ENCODE measurements at regions not wholly inside any gene's neighbourhood (a gene's known extent, or its start where the extent isn't known, plus 50 kb on each side); places are given as distances from the start of the nearest gene placed in this dataset.

DNA sequence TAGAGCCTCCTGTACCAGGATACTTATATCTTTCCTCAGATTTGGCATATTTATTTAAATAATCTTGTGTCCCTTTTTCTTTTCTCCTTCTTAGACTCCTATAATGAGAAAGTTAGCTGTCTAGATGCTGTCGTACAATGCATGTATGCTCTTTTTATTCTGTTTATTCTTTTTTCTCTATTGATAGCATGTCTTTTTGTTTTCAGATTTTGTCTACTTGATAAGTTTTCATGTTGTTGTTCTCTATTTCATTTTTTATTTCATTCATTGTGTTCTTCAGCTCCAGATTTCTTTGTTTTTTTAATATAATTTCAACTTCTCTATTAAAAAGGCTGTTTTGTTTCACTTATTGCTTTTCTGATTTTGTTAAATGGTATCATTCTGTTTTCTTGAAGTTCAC lies 674.3 kb upstream of the POU3F3 start:
- no peak for FAIRE-seq

DNA sequence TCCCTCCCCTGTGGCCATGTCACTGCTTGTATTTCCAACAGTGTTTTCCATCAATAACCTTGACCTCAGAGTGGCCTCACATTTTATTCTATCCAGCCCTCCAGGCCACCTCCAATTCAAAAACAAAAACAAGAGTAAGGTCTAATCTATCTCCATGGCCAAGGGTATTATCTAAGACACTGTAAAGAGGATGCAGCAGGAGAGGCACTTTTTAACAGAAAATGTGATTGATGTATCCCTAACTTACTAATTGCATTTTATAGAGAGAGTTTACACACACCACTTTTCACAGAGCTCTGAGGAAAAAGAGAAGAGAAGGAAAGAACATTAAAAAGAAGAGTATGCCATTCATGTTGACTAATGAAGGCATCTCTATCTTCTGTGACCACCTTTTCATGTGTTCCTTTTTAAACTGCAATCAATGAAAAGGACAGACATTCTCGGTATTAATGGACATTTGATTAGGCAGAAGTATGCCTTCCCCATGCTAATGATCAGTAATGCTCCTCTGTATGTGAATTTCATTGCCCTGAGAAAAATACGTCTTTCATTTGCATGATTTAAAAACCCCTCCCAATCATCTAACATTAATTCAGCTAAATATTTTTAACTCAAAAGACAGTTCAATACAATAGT lies 653.3 kb upstream of the POU3F3 start:
- FAIRE-seq = no peak

DNA sequence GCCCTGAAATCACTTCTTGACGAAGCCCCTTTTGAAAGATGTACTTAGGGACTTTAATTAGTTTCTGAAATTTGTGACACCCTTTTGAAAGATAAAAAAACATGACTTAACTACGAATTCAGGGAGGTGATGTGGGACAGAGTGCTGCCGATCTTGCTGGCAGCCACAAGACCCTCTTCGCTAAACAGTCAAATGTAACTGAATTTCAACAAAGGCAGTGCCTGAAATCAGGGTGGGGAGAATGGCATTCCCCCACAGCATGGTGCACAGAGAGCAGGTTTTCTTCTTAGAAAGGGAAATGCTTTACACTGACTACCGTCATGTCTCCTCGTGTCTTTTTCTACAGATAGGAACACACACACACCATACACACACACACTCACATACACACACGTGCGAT lies 640.2 kb upstream of the POU3F3 start:
- FAIRE-seq = no peak

DNA sequence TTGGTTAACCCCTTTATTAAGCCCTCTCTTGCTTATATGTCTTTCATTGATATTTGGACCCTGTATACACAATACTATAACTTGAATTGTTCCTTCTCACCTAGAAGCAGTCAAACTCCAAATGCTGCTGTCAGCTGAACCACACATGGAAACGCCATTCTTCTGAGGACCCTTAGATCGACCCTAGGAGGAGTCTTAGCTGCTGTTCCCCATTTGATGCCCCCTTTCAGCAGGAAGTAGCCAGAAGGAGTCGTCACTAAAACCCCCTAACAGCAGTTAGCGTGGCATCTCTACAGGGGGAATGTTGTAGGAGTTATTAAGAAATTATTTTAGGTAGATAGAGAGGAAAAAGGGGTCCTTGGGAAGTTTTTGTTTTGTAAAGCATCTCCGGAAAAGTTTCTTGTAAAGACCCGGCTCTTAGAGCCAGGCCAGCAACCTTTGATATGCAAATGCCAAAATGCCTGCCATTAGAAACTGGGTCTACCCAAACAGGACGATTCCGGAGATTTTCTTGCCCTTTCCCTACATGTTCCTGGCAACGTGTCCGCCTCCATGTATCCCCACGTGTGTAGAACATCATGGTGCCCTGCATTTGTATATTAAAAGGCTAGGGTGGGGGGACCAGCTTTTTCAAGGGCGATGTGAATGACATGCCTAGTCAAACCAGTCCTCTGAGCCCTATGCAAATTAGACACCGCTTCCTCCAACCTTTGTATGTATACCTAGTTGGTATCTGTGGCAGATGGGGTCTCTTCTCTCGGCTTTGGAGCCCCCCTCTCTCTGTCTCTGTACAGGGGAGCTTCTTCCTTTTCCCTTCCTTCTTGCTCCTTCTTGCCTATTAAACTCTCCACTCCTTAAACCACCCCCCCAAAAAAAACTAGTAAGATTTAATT lies 638.4 kb upstream of the POU3F3 start:
- no peak for FAIRE-seq

DNA sequence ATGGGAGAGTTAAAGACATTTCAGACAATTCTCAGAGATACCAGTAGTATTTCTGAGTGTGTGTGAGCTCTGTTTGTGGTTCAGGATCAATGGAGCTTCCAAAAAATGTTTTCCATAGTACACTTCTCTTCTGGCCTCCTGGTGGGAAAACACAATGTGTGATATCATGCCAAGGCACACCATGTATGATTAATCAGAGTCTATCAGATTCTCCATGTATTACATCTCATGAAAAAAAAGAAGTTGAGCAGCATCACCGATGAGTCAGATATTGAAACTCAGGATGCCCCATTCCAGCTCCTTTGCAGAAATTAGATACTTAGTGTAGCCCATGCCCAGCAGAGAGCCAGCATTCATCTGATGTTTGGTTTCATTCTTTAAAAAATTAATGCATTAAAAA lies 620.3 kb upstream of the POU3F3 start:
- FAIRE-seq = no peak

DNA sequence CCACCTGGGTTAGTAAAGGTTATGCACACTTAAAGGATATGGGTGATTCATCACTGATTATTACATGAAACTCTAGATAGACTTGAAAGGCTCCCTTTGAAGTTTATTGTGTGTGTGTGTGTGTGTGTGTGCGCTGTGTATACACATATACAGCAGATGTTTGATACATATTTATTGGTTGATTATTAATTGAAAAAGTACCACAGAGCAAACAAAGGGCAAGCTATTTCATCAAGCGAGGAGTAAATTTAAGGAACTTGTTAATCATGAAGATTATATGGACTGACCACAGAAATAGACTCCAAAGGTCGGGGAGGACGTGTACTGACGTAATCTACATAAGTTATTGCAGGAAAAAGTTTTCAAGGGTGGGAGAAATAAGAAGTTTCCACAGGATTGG lies 617.4 kb upstream of the POU3F3 start:
- FAIRE-seq = no peak

DNA sequence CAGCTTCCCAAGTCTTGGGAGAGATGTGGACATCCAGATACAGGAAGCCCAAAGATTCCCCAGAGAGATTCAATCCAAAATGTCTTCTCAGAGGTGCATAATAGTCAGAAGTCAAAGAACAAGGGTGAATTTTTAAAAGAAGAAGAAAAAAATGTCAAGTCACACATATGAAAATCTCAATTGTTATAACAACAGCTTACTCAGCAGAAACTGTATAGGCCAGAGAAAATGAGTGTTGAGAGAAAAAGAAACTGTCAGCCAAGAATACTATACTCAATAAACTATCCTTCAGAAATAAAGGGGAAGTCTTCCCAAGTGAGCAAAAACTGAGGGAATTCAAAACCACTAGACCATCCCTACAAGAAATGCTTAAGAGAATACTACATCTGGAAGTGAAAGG lies 612.9 kb upstream of the POU3F3 start:
- no peak for FAIRE-seq

DNA sequence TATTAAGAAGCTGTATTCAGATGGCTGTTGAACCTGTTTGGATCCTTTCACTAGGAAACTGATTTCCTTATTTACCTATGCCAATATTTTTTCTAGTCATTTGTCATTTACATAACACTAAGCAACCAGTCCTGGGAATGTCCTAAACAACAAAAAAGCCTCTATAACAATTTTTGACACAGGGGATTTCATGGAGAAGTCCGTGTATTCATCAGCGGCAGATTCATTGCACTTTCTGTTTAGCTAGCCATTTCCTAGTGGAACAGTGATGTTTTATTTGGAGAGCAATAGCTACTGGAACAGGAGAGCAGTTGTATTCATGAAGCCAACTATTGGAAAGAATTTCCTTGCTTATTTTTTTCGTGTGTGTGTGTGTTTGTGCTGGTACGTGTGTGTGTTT lies 604.3 kb upstream of the POU3F3 start:
- FAIRE-seq = no peak

DNA sequence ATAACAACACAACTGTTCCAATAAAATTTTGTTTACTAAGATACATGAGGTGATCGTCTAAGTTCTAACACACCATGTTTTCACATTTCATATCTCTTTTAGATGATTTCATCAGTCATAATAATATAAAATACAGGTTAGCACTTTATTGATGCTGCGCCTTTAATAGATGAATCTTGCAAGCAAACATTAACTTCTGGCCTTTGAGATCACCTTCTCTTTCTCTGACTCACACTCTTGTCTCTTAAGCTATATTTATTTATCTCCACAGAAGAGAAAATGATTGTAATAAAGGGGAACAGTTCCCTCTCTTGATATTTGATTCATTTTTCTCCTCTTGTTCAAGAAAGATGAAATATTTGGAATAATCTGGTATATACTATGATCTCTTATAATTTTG lies 603.3 kb upstream of the POU3F3 start:
- no peak for FAIRE-seq

DNA sequence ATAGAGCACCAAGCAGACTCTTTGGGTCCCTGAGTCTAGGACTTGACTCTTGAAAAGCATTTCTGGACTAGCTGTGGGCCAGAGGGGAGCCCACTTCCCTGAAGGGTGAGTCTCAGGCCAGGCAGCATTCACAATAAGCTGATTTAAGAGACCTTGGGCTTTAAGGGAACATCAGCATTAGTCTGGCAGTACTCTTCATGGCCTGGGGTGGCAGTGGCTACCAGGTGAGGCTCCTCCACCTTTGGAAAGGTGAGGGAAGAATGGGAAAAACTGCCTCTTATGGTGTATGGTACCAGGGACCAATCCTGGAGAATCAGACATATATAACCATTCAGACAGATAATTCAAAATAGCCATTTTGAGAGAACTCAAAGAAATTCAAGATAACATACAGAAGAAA lies 599.9 kb upstream of the POU3F3 start:
- FAIRE-seq = no peak

DNA sequence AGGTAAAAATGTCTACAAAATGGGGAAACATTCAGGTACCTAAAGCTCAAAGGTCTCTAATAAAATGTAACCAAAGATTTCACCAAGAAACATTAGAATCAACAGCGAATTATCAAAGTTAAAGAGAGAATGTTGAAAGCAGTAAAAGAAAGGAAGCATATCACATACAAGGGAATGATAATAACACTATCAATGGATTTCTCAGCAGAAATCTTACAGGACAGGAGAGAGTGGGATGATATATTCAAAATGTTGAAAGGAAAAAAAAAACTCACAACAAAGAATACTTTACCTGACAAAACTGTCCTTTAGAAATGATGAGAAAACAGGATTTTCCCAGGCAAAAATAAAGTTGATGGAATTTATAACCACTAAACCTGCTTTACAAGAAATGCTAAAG lies 591.2 kb upstream of the POU3F3 start:
- no peak for FAIRE-seq

DNA sequence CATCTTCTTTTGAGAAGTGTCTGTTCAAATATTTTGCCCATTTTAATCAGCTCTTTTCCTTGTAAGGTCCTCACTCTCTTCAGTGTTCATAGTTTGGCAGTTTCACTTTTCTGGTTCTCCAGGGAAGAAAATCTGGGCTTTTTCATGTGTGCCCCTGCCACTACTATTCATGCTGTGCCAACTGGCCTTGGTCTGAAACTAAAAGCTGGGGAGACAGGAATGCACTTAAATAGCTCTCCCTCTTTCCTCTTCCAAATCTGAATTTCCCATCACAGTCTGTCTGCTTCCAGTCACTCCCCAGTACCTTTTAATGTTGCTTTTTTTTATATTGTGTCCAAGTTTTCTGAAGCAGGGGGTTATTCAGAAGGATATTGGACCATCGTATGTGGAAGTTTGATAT lies 574.3 kb upstream of the POU3F3 start:
- no peak for FAIRE-seq

DNA sequence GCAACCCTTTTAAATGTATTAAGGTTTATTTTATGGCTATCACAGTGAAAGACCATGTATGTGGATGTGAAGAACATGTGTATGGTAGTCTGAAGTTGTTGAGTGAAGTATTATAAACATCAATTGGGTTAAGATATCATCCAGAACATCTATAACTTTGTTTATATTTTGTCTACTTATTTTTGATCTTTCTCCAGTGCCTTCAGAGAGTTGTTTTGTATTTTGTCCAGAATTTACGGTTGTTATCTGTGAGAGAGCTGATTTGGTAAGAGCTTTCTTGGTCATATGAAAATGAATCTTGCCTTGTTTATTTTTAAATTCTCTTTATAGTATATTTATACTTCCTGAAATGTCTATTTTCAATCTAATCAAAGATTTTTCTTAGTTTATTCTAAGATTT lies 573.7 kb upstream of the POU3F3 start:
- FAIRE-seq = no peak

DNA sequence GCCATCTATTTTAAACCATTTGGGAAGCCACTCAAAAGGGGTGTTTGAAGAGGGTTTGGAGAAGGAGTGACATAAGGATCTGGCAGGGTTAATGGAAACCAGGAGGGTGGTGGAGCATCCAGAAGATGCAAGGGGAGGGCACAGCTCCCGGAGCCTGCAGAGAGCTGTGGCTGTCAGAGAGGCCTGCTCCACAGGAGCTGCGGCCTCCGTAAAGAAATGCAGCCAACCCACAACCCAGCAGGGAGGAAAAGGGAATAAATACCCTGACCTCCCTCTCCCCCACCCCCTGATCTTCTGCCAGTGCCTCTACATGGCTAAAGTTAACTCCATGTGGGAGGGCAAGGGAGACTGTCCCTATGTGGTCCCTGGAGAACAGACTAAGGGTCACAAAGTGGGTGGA lies 567.1 kb upstream of the POU3F3 start:
- FAIRE-seq = no peak

DNA sequence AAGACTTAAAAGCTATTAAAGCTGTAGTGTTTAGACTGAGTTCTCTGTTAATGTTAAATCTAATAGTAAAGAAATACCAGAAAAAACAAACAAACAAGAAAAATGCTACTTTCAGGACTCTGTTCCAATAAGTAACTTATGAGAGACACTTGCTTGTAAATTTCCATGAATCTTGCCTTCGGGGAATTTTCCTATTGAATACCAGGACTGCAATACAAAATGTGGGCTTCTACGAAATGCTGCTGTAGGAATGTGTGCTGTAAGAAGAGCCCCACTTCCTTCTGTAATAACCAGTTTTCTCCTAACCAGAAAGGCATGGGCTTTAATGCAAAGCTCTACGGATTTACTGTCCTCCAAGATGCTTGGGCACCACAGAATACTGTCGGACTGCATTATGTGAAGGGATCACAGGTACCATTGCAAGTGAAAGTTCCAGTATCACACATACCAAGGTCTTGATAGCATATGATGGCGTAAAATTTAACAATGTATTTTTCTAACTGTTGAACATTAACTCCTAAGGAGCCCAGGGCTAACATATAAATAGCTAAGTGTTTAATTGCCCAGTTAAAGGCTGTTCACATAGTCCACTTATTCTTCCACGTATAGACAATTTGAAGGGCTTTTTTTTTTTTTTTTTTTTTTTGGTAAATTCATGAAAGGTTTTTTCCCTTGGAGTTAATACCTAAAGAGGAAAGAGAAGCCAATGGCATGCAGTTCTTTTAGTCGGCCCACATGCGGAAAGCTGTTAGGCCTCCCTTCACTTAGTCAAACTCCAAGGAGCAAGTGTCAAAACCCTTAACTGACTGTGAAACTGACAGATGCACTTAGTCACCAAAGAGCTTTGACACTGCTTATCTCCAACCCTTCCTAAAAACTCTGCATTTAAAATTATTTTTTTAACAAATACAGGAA lies 564.0 kb upstream of the POU3F3 start:
- FAIRE-seq = no peak

DNA sequence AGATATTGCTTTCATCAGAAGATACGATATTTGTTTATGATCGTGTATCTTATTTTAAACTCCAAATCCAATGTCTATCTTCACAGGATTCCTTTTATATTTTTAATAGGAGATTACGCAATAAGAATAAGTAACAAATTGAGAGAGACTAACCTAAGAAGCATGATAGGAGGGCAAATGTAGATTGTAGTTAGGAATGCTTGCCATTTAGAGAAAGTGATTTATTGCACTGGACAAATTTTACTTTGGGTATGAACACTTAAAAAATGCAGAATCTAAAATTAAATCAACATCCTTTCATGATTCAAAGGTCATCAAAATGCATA lies 563.4 kb upstream of the POU3F3 start:
- no peak for FAIRE-seq

DNA sequence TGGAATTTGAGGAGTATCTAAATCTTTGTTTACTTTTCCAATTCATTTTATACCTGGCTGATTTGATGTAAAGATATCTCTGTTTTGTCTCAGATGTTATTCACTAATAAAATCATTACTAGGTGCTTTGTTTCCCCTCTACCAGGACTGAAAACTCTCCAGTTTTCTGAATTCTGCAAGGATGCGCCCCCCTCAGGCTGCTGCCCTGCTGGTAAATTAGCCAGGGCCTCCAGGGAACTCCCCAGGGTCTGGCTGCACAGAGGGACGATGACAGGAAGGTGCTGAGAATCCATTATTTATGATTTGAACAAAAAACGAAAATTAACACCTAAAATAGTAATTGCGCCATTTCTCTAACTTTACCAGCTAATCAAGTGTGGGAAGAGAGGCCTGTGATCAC lies 541.2 kb upstream of the POU3F3 start:
- FAIRE-seq = no peak

DNA sequence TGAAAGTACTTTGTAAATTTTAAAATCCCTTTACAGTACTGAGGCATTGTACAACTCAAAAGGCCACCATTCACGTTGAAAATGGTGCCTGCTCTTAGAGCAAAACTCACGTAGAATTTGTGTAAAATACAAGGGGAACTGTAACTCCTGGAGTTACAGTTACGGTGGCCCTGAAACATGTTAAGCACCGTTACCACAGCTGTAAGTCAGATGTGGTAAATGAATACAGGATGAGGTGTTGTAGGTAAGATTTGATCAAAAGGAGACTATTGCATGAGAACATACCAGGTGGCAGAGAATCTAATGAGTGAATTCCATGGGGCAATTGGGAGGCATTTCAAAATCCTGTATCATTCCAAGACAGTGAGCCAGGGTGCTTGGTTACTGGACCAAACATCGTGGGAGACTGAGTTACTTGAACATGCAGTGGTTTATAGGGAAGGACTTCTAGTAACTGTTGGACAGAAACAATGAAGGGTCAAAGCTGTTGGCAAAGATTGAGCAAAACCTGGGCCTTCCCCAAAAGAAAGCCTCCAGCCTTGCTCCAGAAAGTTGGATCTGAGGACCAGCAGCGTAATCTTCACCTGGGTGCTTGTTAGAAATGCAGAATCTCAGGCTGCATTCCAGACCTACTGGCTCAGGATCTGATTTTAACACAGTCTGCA lies 535.8 kb upstream of the POU3F3 start:
- FAIRE-seq = no peak

DNA sequence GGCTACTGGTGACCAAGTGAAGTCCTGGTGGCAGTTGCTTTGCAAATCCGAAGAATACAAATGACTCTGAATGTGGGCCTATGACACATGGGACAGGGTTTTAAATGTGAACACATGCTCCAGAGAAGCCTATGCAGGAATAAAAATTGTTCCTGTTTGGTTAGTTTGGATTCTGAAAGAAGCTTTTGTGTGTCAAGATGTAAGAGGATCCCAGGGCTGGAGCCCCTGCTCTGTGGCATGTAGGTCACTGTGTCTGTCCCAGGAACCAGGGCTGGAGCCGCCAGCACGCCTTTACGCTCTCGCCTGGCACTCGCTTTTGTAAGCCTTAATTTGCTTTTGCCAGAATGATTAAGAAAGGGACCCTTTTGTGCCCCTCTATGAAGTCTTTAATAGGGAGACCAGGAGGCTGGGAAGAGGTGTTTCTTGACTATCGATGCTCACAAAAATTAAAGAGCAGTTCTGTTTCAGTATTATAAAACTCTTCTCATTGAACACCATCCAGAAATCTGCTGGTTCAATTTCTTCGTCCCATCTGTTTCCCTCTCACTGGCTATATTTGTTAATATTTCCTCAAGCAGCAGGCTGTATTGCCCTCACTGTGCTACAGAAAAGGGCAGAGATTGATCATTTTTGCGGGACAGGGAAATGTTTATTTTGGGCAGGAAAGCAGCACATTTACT lies 532.7 kb upstream of the POU3F3 start:
- FAIRE-seq = no peak

DNA sequence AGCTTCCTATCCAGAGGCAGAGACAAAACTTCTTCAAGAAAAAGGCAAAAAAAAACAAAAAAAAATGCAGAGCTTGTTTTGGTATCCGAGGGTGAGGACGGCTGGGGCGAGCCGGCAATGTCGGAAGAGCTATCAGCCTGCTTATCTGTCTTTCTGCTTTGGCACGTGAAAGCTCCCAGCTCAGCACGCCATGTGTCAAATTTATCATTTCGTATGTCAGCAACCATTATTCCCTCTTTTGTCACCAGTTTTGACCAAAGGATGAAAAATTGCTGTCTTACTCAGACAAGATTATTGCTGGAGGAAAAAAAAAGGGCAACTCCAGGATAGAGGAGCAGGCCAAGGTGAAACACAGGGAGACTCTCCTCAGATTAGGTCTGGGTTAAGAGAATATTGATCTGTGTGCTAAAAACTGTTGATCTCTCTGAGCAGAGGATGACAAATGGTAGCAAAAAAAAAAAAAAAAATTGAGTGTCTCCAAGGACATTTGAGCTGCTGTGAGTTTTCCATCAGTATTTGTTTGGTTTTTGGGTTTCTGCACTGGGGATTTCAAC lies 532.0 kb upstream of the POU3F3 start:
- FAIRE-seq = no peak

DNA sequence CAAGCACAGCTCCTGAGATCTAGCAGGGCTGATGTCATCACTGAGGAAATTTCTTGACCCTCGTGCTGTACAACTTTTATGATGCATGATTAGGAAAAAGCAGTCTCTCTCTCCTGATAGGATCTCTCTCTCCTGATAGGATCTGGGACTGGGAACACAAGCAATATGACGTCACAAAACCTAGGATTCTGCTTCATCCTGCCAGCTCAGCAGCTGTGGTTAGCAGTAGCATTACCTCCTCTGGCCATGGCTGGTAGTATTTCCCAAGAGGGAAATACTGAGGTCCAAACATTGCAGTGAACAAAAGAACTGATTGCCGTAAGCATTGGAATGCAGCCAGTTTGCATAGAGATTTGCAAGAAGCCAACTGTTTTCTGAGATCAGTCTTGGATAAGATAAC lies 521.2 kb upstream of the POU3F3 start:
- FAIRE-seq = no peak

DNA sequence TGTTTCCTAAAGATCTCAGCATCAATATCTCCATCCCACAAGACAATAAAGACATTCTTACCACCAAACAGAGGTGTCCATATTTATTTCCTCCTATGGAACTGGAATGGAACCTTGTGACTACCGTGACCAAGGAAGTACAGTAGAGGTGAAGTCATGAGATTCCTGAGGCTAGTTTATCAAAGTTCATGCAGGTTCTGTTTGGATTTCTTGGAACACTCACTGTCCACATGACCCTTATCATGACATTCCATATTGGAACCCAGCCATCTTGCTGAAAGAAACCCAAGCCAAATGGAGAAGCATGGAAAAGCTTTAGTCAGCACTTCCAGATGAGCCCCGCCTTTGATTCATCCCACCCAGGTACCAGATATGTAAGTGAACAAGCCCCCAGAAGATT lies 516.0 kb upstream of the POU3F3 start:
- FAIRE-seq = no peak
